ENCODE measurements at regions not wholly inside any gene's neighbourhood (a gene's known extent, or its start where the extent isn't known, plus 50 kb on each side); places are given as distances from the start of the nearest gene placed in this dataset.

- DNase-seq = no peak
- no peak for TF ChIP-seq CTCF (IDR thresholded peaks at IDR 0.05)
- no peaks in the 10 kb centered on the region for H3K27me3 ChIP-seq
- intact Hi-C loops (cut with DNase I; ENCODE audit: low total_unique reads) = loop anchor here (10.0 kb wide), 1 partner anchor 100 kb away; no protein-coding TSS in a partner anchor
- peaks cover 0 to 27% (median 10%) of the 10 kb centered on the region in 4 donors for H3K4me1 ChIP-seq
- H3K36me3 ChIP-seq = no peaks in the 10 kb centered on the region
- no peak overlapping the region for H3K4me3 ChIP-seq
- H3K9me3 ChIP-seq = no peaks in the 10 kb centered on the region
- H3K27ac ChIP-seq = peak overlapping the region; percentile 13 to 22
These were observed 117.0 kb upstream of the GAS1 start for GRCh38 chr9:87064311-87064710.

- no peak for TF ChIP-seq CTCF (IDR thresholded peaks at IDR 0.05)
- H3K4me3 ChIP-seq = no peak overlapping the region
- DNase-seq = no peak
- intact Hi-C loops (cut with DNase I; ENCODE audit: low total_unique reads) = loop anchor here (10.0 kb wide), 1 partner anchor 101 kb away; no protein-coding TSS in a partner anchor
- H3K4me1 ChIP-seq = peaks cover 0 to 27% (median 10%) of the 10 kb centered on the region in 4 donors
- H3K9me3 ChIP-seq = no peaks in the 10 kb centered on the region
- H3K36me3 ChIP-seq = no peaks in the 10 kb centered on the region
- no peaks in the 10 kb centered on the region for H3K27me3 ChIP-seq
- H3K27ac ChIP-seq = no peak overlapping the region
These were observed 118.7 kb upstream of the GAS1 start for GRCh38 chr9:87065981-87066380.

- DNase-seq = no peak
- H3K9me3 ChIP-seq = no peaks in the 10 kb centered on the region
- H3K4me3 ChIP-seq = no peak overlapping the region
- H3K36me3 ChIP-seq = no peaks in the 10 kb centered on the region
- no peak overlapping the region for H3K27ac ChIP-seq
- no peak for TF ChIP-seq CTCF (IDR thresholded peaks at IDR 0.05)
- H3K27me3 ChIP-seq = no peaks in the 10 kb centered on the region
- H3K4me1 ChIP-seq = peaks cover 0 to 23% (median 10%) of the 10 kb centered on the region in 4 donors
- intact Hi-C loops (cut with DNase I; ENCODE audit: low total_unique reads) = loop anchor here (10.0 kb wide), 1 partner anchor 103 kb away; no protein-coding TSS in a partner anchor
These were observed 120.1 kb upstream of the GAS1 start for GRCh38 chr9:87067426-87067825.

- intact Hi-C loops (cut with DNase I; ENCODE audit: low total_unique reads) = loop anchor here (10.0 kb wide), 1 partner anchor 104 kb away; no protein-coding TSS in a partner anchor
These were observed 121.0 kb upstream of the GAS1 start for GRCh38 chr9:87068177-87068840.

DNA sequence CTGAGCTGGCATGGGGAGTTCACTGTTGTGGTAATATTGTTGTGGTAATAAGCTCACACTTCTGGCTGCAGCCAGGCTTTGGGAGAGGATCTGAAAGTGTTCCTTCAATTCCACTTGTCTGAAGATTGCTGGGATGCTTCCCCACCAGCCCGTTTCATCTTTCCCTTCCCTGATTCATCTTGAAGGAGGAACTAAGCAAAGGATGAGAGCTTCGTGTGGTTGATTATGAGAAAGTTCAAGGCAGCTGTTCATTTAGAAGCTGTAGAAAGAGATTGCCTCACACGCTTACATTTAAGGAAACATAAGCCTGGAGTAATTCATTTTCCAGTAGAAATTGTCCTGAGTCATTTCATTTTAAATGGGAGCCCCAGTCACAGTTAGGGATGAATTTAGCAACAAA is 122.4 kb upstream of the GAS1 start:
- TF ChIP-seq CTCF (IDR thresholded peaks at IDR 0.05) = no peak
- no peak for DNase-seq
- H3K4me3 ChIP-seq = no peak overlapping the region
- peaks cover 0 to under 1% (median 0%) of the 10 kb centered on the region in 4 donors for H3K4me1 ChIP-seq
- no peak overlapping the region for H3K27ac ChIP-seq
- no peaks in the 10 kb centered on the region for H3K27me3 ChIP-seq
- intact Hi-C loops (cut with DNase I; ENCODE audit: low total_unique reads) = loop anchor here (10.0 kb wide), 1 partner anchor 105 kb away; no protein-coding TSS in a partner anchor
- no peaks in the 10 kb centered on the region for H3K36me3 ChIP-seq
- no peaks in the 10 kb centered on the region for H3K9me3 ChIP-seq

More at GRCh38 chr9:87068177-87068840, 121.0 kb upstream of the GAS1 start:
- no peak overlapping the region for H3K27ac ChIP-seq
- H3K9me3 ChIP-seq = no peaks in the 10 kb centered on the region
- H3K4me3 ChIP-seq = no peak overlapping the region
- DNase-seq = no peak
- H3K36me3 ChIP-seq = no peaks in the 10 kb centered on the region
- TF ChIP-seq CTCF (IDR thresholded peaks at IDR 0.05) = no peak
- no peaks in the 10 kb centered on the region for H3K27me3 ChIP-seq
- peaks cover 0 to 15% (median 4%) of the 10 kb centered on the region in 4 donors for H3K4me1 ChIP-seq

All from tibial artery (tissue), 4 donors.